ENCODE measurements at regions not wholly inside any gene's neighbourhood (a gene's known extent, or its start where the extent isn't known, plus 50 kb on each side); places are given as distances from the start of the nearest gene placed in this dataset.

- DNase-seq = no peak
Observed at GRCh38 chr3:194013928-194014327, 122.0 kb upstream of the HES1 start.

GRCh38 chr3:194014756-194015155 is 121.2 kb upstream of the HES1 start:
- TF ChIP-seq CTCF (IDR thresholded peaks at IDR 0.05; ENCODE audit: borderline replicate concordance) = no peak
- intact Hi-C loops (cut with micrococcal nuclease) = no loop called here

More at GRCh38 chr3:194013928-194014327, 122.0 kb upstream of the HES1 start:
- peaks cover 87% of the 10 kb centered on the region for H3K27me3 ChIP-seq (ENCODE audit: low read depth)
- H3K4me3 ChIP-seq = no peak overlapping the region
- H3K27ac ChIP-seq (replicated peaks) = no peak overlapping the region
- H3K4me1 ChIP-seq = no peaks in the 10 kb centered on the region
- TF ChIP-seq CTCF (IDR thresholded peaks at IDR 0.05; ENCODE audit: borderline replicate concordance) = no peak
- H3K9me3 ChIP-seq (replicated peaks) = no peaks in the 10 kb centered on the region
- H3K36me3 ChIP-seq = no peaks in the 10 kb centered on the region
- intact Hi-C loops (cut with micrococcal nuclease) = no loop called here

GRCh38 chr3:194019398-194020165 is 116.4 kb upstream of the HES1 start:
- Histone ChIP-seq H3K9me3 (replicated peaks) (no peaks in the 10 kb centered on the region), H3K4me3 (no peak overlapping the region), H3K36me3 (no peaks in the 10 kb centered on the region), H3K27ac (replicated peaks) (no peak overlapping the region), H3K27me3 (ENCODE audit: low read depth) (peaks cover 55% of the 10 kb centered on the region), H3K4me1 (no peaks in the 10 kb centered on the region)
- TF ChIP-seq CTCF (IDR thresholded peaks at IDR 0.05; ENCODE audit: borderline replicate concordance) = no peak
- intact Hi-C loops (cut with micrococcal nuclease) = no loop called here
- no peak for DNase-seq

More at GRCh38 chr3:194014756-194015155, 121.2 kb upstream of the HES1 start:
- no peaks in the 10 kb centered on the region for H3K4me1 ChIP-seq
- H3K9me3 ChIP-seq (replicated peaks) = no peaks in the 10 kb centered on the region
- no peaks in the 10 kb centered on the region for H3K36me3 ChIP-seq
- no peak overlapping the region for H3K27ac ChIP-seq (replicated peaks)
- peaks cover 87% of the 10 kb centered on the region for H3K27me3 ChIP-seq (ENCODE audit: low read depth)
- H3K4me3 ChIP-seq = no peak overlapping the region
- no peak for DNase-seq

GRCh38 chr3:194022052-194022451 is 113.9 kb upstream of the HES1 start:
- TF ChIP-seq CTCF (IDR thresholded peaks at IDR 0.05; ENCODE audit: borderline replicate concordance) = no peak
- Histone ChIP-seq H3K9me3 (replicated peaks) (no peaks in the 10 kb centered on the region), H3K4me3 (no peak overlapping the region), H3K36me3 (no peaks in the 10 kb centered on the region), H3K27ac (replicated peaks) (no peak overlapping the region), H3K4me1 (no peaks in the 10 kb centered on the region), H3K27me3 (ENCODE audit: low read depth) (peaks cover 53% of the 10 kb centered on the region)
- intact Hi-C loops (cut with micrococcal nuclease) = no loop called here
- DNase-seq = no peak

GRCh38 chr3:194022816-194023215 is 113.1 kb upstream of the HES1 start:
- intact Hi-C loops (cut with micrococcal nuclease) = no loop called here
- no peak overlapping the region for H3K4me3 ChIP-seq
- H3K27me3 ChIP-seq (ENCODE audit: low read depth) = peaks cover 53% of the 10 kb centered on the region
- TF ChIP-seq CTCF (IDR thresholded peaks at IDR 0.05; ENCODE audit: borderline replicate concordance) = no peak
- no peak overlapping the region for H3K27ac ChIP-seq (replicated peaks)
- no peak for DNase-seq
- H3K9me3 ChIP-seq (replicated peaks) = no peaks in the 10 kb centered on the region
- no peaks in the 10 kb centered on the region for H3K4me1 ChIP-seq
- no peaks in the 10 kb centered on the region for H3K36me3 ChIP-seq

Data from left ventricle myocardium inferior (tissue), 1 donor.